ENCODE measurements at regions not wholly inside any gene's neighbourhood (a gene's known extent, or its start where the extent isn't known, plus 50 kb on each side); places are given as distances from the start of the nearest gene placed in this dataset.
"Not testable (repeated sequence)": the region's sequence is repeated elsewhere in the genome, so short reads cannot be mapped to it uniquely, and the experiment has no call there.

- not testable (repeated sequence) for DNase-seq
These were observed 52.3 kb downstream of the SEPTIN7 start for GRCh38 chr7:35853194-35853593.

GRCh38 chr7:35854311-35854710, 53.5 kb downstream of the SEPTIN7 start:
- no peak for DNase-seq

- no peak for DNase-seq
These were observed 55.3 kb downstream of the SEPTIN7 start for GRCh38 chr7:35856175-35856574.

GRCh38 chr7:35860664-35861063, 59.8 kb downstream of the SEPTIN7 start:
- no peak for DNase-seq

- no peak for DNase-seq
These were observed 64.4 kb downstream of the SEPTIN7 start for GRCh38 chr7:35865287-35865686.

GRCh38 chr7:35866186-35866585, 65.3 kb downstream of the SEPTIN7 start:
- no peak for DNase-seq

GRCh38 chr7:35869117-35869516, 68.3 kb downstream of the SEPTIN7 start:
- not testable (repeated sequence) for DNase-seq

GRCh38 chr7:35869810-35870209, 69.0 kb downstream of the SEPTIN7 start:
- DNase-seq = no peak

GRCh38 chr7:35871856-35872255, 71.0 kb downstream of the SEPTIN7 start:
- no peak for DNase-seq

- no peak for DNase-seq
These were observed 74.0 kb downstream of the SEPTIN7 start for GRCh38 chr7:35874886-35875285.

- DNase-seq = no peak
These were observed 74.4 kb downstream of the SEPTIN7 start for GRCh38 chr7:35875292-35875691.

- DNase-seq = no peak
These were observed 77.5 kb downstream of the SEPTIN7 start for GRCh38 chr7:35878351-35878750.

GRCh38 chr7:35887430-35887829, 86.6 kb downstream of the SEPTIN7 start:
- DNase-seq = not testable (repeated sequence)

GRCh38 chr7:35889001-35889400, 88.1 kb downstream of the SEPTIN7 start:
- no peak for DNase-seq

GRCh38 chr7:35889870-35890269, 89.0 kb downstream of the SEPTIN7 start:
- no peak for DNase-seq

GRCh38 chr7:35891004-35891830, 90.4 kb downstream of the SEPTIN7 start:
- no peak for DNase-seq

- DNase-seq = no peak
These were observed 92.8 kb downstream of the SEPTIN7 start for GRCh38 chr7:35893649-35894048.

GRCh38 chr7:35894721-35895120, 93.9 kb downstream of the SEPTIN7 start:
- no peak for DNase-seq

GRCh38 chr7:35900651-35901050, 99.8 kb downstream of the SEPTIN7 start:
- no peak for DNase-seq

GRCh38 chr7:35905555-35905954, 104.7 kb downstream of the SEPTIN7 start:
- DNase-seq = no peak

GRCh38 chr7:35906191-35906908, 105.5 kb downstream of the SEPTIN7 start:
- DNase-seq = peak; percentile 32

GRCh38 chr7:35908331-35909216, 107.7 kb downstream of the SEPTIN7 start:
- no peak for DNase-seq

- no peak for DNase-seq
These were observed 109.1 kb downstream of the SEPTIN7 start for GRCh38 chr7:35909870-35910357.
